ENCODE measurements at regions not wholly inside any gene's neighbourhood (a gene's known extent, or its start where the extent isn't known, plus 50 kb on each side); places are given as distances from the start of the nearest gene placed in this dataset.

DNA sequence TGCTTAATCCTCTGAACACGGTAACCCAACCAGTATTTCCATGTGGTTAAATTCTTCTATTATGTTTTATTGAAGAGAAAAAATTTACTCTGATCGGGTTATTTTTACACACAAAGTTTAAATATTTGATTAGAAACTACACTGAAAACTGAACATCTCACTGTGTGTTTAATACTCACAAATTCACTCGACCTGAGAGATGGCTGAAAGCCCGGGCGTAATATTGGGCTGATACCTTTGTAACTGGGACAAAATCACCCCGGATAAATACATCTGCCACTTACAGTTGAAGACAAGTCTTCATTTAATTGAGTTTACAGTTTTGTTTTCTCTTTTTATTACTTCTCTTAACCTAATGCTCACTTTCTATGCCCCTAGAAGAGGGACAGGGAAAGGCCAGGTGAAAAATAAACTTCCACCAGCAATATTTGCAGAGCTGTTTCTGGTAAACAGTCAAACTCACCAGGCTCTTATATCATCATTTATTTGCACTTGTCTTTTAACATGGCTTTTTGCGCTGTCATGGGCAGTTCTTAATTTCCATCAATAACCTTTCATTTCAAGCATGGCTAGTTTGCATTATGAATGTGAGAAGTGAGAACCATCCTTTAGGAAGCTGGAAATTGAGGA lies 145.6 kb upstream of the TMCO5A start:
- no peak for DNase-seq (ENCODE audit: low spot score)

DNA sequence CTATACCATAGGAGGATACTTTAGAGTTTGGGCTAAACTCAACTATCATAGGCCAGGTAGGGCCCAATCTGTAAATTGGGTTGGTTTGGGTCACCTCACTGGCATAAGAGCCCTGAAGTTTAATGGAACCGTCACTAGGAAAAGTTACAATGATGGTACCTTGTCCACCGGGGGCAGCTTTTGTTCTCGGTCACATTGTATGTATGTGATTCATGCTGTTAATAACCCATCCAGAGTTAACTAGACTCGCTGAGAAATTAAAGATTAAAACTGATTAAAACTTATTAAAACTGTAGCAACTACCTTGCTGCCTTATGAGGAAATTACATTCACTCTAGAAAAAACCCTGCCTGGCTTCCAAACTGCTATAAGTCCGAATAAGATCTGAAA lies 145.0 kb upstream of the TMCO5A start:
- DNase-seq (ENCODE audit: low spot score) = no peak

DNA sequence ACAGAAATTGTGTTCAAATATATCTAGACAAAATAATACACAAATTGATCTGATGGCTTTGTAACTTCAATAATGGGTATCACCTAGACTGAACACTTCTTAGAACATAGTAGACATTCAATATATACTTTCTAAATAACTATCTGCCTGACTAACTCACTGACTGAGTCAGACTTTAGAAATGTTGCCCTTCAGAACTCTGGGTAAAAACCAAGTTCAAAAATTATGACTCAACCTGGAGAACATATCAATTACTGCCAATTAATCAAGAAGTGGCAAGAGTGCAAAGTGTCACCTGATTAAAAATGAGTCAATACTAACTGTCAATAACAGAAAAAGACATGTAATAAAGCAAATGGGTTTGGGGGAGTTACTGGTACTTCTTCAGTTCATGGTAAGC lies 144.6 kb upstream of the TMCO5A start:
- peak; percentile 48 for DNase-seq (ENCODE audit: low spot score)

GRCh38 chr15:37791693-37792092 lies 142.7 kb upstream of the TMCO5A start:
- no peak for DNase-seq (ENCODE audit: low spot score)

DNA sequence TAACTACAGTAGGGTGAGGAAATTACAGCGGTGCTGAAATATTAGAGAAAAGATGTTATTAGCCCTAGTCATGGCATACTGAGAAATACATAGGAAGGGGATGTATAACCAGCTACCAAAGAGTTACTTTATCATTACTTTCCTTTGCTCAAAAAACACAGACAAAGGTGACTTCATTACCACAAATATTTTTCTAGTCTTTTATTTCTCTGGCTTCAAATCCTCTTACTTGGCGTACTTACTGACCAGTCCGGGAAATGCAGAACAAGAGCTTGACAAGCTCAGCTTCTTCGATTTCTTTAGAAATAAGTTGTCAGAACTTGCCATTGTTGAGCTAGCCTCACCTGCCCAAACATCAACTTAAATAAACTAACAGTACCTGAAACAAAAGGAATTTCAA lies 142.1 kb upstream of the TMCO5A start:
- no peak for DNase-seq (ENCODE audit: low spot score)

- no peak for DNase-seq (ENCODE audit: low spot score)
Observed at GRCh38 chr15:37793851-37794250, 140.6 kb upstream of the TMCO5A start.

DNA sequence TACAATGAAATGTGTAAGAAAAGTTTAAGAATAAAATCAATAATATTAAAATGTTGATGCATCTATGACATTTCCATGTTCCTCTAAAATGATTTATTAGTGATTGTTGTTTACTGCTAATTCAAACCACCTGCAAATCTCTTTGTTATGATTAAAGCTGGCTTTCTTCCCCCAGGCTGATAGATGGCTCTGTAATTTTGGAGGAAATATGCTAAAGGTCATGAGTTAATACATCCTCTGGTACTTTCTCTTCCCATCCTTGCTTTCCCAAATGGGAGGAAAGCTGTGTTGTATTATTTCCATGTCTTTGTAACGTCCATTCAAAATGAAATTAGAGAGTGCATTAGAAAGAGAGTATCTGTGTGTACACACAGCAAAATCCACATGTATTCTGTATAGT lies 139.5 kb upstream of the TMCO5A start:
- no peak for DNase-seq (ENCODE audit: low spot score)

DNA sequence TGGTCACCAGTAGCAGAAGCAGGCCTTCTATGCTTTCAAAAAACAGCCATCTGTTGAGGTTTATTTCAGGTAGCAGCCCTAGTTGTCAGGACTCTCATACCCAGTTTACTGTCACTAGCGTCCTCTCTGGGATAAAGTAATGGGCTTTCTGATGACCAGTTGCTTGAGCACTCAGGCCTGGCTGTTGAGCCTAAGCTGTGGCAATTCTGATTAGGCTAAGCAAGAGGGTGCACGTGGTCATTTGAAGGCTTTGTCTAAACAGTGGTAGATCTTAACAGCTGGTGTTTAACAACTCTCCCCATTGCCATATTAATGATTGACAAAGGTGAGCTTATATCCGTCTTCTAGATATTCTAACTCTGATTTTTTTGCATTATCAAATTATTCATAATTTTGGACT lies 132.9 kb upstream of the TMCO5A start:
- DNase-seq (ENCODE audit: low spot score) = no peak

DNA sequence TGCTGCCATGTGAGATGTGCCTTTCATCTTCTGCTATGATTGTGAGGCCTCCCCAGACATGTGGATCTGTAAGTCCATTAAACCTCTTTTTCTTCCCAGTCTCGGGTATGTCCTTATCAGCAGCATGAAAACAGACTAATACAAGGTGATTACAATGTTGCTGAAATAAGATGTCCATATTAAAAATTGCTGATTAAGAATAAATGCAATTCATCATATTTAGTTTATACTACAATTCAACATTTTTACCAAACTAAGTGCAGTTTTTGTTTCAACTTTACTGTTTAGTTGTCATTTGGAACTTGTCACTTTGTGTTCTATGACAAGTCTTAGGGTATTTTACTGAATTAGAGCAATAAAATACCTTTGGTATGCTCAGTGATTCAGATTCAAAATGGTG lies 127.6 kb upstream of the TMCO5A start:
- no peak for DNase-seq (ENCODE audit: low spot score)

- no peak for DNase-seq (ENCODE audit: low spot score)
Observed at GRCh38 chr15:37810381-37810780, 124.1 kb upstream of the TMCO5A start.

DNA sequence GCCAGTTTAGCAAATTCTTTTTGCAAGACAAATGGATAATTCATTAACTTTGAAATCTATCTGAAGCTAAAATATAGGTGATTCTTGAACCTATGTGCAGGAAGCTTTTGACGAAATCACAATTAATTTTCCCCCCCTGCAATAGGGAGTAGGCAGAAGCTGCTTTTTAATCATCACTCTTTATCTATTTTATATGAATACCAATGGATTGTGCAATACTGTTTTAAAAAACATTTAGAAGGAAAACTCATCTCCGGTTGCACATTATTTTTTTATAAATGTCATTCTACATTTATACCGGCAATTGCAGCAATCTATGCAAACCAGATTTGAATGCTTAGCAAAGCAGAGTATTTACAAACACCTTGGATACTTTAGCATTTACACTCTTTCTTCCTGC lies 121.1 kb upstream of the TMCO5A start:
- DNase-seq (ENCODE audit: low spot score) = no peak

DNA sequence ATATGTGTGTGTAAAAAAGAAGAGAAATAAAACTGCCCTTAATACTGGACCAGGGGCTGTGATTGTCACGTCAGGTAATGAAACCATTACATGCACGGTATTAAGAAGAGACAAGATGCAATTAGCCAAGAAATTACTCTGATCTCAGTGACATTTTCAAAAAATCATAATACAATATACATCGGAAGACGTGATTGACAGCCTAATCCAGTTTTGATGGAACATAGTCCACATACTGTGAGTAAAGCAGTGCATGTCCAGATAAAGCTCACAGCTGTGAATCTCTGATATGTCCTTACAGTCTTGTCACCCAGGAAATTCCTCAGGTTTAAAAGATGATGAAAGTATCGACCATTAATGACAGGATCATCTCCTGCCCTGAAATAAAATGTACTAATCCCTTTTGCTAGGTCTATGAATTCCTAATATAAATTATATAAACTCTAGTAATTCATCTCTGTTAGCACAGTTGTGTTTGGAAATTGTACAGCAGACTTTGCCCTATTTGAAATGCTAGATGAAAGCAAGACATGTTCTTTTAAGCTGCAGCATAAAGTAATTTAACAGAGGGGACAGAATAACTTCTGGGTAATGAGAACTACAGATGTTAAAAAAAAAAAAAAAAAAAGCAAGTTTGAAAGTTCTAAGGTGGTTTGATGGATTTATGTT lies 119.5 kb upstream of the TMCO5A start:
- no peak for DNase-seq (ENCODE audit: low spot score)

GRCh38 chr15:37818152-37818677 lies 116.2 kb upstream of the TMCO5A start:
- DNase-seq (ENCODE audit: low spot score) = no peak

DNA sequence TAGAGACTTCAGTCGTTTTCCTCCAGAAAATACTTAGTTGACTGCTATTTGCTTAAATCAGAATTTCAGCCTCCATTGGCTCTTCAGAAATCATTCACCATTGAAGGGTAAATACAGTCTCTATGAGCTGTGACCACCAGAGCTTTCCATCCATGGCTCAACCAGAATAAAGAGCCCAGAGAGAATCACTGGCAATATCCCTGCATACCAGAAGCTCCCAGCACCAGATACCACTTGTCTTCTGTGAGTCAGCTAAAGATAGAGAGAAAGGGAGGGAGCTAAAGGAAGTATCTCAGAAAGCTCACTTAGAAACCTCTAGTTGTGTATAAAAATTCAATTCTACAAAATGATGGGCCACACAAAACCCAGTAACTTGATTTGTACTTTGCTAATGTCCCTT lies 115.2 kb upstream of the TMCO5A start:
- no peak for DNase-seq (ENCODE audit: low spot score)

- DNase-seq (ENCODE audit: low spot score) = no peak
Observed at GRCh38 chr15:37820380-37821128, 113.9 kb upstream of the TMCO5A start.

GRCh38 chr15:37823601-37824275 lies 110.7 kb upstream of the TMCO5A start:
- DNase-seq (ENCODE audit: low spot score) = no peak

GRCh38 chr15:37824717-37825382 lies 109.6 kb upstream of the TMCO5A start:
- DNase-seq (ENCODE audit: low spot score) = peak; percentile 88

GRCh38 chr15:37837276-37837675 lies 97.2 kb upstream of the TMCO5A start:
- DNase-seq (ENCODE audit: low spot score) = peak; percentile 21

GRCh38 chr15:37847776-37848175 lies 86.7 kb upstream of the TMCO5A start:
- DNase-seq (ENCODE audit: low spot score) = no peak

DNA sequence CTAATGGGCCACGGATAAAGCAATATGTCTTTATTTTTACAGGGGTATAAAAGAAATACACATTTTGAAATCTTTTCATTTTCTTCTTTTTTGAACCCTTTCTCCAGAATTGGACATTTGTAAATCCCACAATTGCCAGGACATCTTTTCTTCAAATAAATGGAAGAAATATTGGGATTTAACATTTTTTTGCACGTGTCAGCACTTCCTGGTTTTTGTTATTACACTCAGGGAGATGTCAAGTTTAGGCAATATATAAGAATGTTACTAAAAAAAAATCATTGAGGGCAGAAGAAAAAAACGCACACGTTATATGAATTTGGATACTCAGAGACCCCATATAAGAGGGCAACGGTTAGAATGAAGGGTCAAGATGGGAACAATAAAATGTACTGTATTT lies 78.3 kb upstream of the TMCO5A start:
- no peak for DNase-seq (ENCODE audit: low spot score)

DNA sequence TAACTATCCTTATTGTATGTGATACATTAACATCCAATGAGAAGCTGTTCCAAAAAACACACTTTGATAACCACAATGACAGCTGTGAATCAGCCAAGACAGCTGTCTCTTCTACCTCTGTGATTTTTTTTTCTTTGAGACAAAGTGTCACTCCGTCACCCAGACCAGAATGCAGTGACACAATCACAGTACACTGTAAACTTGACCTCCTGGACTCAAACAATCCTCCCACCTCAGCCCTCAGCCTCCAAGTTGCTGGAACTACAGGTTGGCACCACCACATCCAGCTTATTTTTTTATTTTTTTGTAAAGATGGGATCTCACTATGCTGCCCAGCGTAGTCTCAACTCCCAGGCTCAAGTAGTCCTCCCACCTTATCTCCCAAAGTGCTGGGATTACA lies 73.5 kb upstream of the TMCO5A start:
- DNase-seq (ENCODE audit: low spot score) = no peak

DNA sequence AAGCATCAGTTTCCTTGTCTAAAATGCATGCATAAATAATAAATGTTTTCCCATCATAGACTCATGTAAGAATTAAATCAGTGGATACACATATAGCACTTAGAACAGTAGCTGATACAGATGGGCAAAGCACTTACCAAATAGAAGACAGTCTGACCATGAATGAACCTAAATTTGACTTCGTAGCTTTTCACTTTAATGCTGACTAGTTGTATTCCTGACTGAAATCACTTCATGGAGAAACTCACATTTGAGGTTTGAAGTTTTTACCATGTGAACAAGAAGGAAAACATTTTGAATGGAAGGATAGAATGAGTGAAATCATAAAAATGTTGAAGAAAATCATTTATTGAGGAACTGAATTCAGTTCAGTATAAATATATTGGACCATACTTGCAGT lies 68.8 kb upstream of the TMCO5A start:
- DNase-seq (ENCODE audit: low spot score) = no peak

Data from A172 (cell line).